ENCODE measurements at regions not wholly inside any gene's neighbourhood (a gene's known extent, or its start where the extent isn't known, plus 50 kb on each side); places are given as distances from the start of the nearest gene placed in this dataset.

DNA sequence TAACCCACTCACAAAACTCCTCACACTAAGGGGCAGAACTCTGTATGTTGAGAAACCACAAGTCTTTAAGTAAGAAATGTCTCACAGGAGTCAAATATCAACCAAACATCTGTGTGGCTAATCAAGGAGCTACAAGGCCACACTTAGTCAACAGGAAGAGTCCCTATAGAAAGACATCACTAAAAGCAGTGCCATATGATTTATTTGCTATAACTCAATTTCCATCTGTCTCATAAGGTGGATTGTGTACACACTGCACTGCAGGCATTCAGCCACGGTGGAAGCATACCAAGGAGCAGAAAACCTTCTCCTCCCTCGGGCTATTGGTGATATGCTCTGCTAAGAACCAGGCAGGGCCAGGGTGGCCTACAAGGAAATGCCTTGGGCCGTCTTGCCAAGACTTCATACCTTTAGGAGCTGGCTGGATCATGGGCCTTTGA, 197.6 kb upstream of the CFAP20DC start:
- H3K9me3 ChIP-seq (ENCODE audit: insufficient read depth, low read length), result no peaks in the 10 kb centered on the region
- no peak overlapping the region for H3K9ac ChIP-seq (ENCODE audit: insufficient read length, low read depth)

GRCh38 chr3:59246719-59247401, 197.0 kb upstream of the CFAP20DC start:
- no peak for DNase-seq (ENCODE audit: low read depth, low spot score)
- Histone ChIP-seq H3K4me3 (ENCODE audit: insufficient read length, low read depth) (no peak overlapping the region), H3K9ac (ENCODE audit: insufficient read length, low read depth) (no peak overlapping the region), H3K9me3 (ENCODE audit: insufficient read depth, low read length) (no peaks in the 10 kb centered on the region), H3K27me3 (ENCODE audit: insufficient read depth, insufficient read length) (no peaks in the 10 kb centered on the region), H3K36me3 (ENCODE audit: insufficient read depth, insufficient read length, low read length) (no peaks in the 10 kb centered on the region), H3K4me1 (ENCODE audit: insufficient read depth, insufficient read length) (no peaks in the 10 kb centered on the region)
- TF ChIP-seq ZNF274 (IDR thresholded peaks at IDR 0.05; ENCODE audit: low read depth, low read length) (no peak), YY1 (IDR thresholded peaks at IDR 0.05; ENCODE audit: insufficient read depth, insufficient read length) (no peak), SUZ12 (IDR thresholded peaks at IDR 0.05; ENCODE audit: extremely low read depth, insufficient read depth, insufficient read length) (no peak)

More for the DNA sequence above, 197.6 kb upstream of the CFAP20DC start:
- TF ChIP-seq SUZ12 (IDR thresholded peaks at IDR 0.05; ENCODE audit: extremely low read depth, insufficient read depth, insufficient read length) (no peak), YY1 (IDR thresholded peaks at IDR 0.05; ENCODE audit: insufficient read depth, insufficient read length) (no peak), ZNF274 (IDR thresholded peaks at IDR 0.05; ENCODE audit: low read depth, low read length) (no peak)
- no peaks in the 10 kb centered on the region for H3K4me1 ChIP-seq (ENCODE audit: insufficient read depth, insufficient read length)
- no peak overlapping the region for H3K4me3 ChIP-seq (ENCODE audit: insufficient read length, low read depth)
- H3K27me3 ChIP-seq (ENCODE audit: insufficient read depth, insufficient read length), result no peaks in the 10 kb centered on the region
- no peak for DNase-seq (ENCODE audit: low read depth, low spot score)
- H3K36me3 ChIP-seq (ENCODE audit: insufficient read depth, insufficient read length, low read length), result no peaks in the 10 kb centered on the region

DNA sequence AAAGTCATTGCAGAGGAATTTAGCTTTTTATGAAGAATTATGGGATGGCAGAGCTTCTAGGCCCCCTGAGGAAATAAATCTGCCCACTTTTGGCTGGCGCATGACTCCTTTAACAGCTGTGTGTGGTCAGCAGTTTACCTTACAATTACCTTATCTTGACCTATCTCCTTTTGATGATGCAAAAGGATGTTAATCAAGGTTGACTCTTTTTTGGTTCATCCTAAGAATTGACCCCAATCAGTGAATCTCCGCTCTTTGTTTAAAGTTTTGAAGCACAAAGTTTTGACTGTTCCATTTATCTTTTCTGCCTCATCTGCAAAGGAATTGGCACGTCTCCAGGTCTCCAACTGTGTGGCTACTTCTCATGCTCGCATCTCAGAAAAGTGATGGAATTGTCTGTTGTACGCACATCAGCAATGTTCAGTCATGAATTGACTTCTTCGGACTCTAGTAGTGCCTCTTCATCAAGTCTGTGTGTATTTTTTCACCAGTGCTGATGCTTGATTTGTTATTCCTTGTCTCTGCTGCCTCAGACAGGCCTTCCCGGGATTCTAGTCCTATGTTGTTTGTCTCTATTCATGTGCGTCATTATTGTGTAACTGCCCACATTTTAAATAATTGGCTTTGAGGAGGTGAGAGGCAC, 196.2 kb upstream of the CFAP20DC start:
- Histone ChIP-seq H3K27me3 (ENCODE audit: insufficient read depth, insufficient read length) (no peaks in the 10 kb centered on the region), H3K4me3 (ENCODE audit: insufficient read length, low read depth) (no peak overlapping the region), H3K9ac (ENCODE audit: insufficient read length, low read depth) (no peak overlapping the region), H3K36me3 (ENCODE audit: insufficient read depth, insufficient read length, low read length) (no peaks in the 10 kb centered on the region), H3K9me3 (ENCODE audit: insufficient read depth, low read length) (no peaks in the 10 kb centered on the region), H3K4me1 (ENCODE audit: insufficient read depth, insufficient read length) (no peaks in the 10 kb centered on the region)
- no peak for DNase-seq (ENCODE audit: low read depth, low spot score)
- no peak for TF ChIP-seq ZNF274 (IDR thresholded peaks at IDR 0.05; ENCODE audit: low read depth, low read length)

- TF ChIP-seq SUZ12 (IDR thresholded peaks at IDR 0.05; ENCODE audit: extremely low read depth, insufficient read depth, insufficient read length) (no peak), YY1 (IDR thresholded peaks at IDR 0.05; ENCODE audit: insufficient read depth, insufficient read length) (no peak), ZNF274 (IDR thresholded peaks at IDR 0.05; ENCODE audit: low read depth, low read length) (no peak)
- Histone ChIP-seq H3K4me1 (ENCODE audit: insufficient read depth, insufficient read length) (no peaks in the 10 kb centered on the region), H3K4me3 (ENCODE audit: insufficient read length, low read depth) (no peak overlapping the region), H3K27me3 (ENCODE audit: insufficient read depth, insufficient read length) (no peaks in the 10 kb centered on the region), H3K9me3 (ENCODE audit: insufficient read depth, low read length) (no peaks in the 10 kb centered on the region), H3K9ac (ENCODE audit: insufficient read length, low read depth) (no peak overlapping the region), H3K36me3 (ENCODE audit: insufficient read depth, insufficient read length, low read length) (no peaks in the 10 kb centered on the region)
- no peak for DNase-seq (ENCODE audit: low read depth, low spot score)
These were observed 195.6 kb upstream of the CFAP20DC start for GRCh38 chr3:59245300-59245858.

GRCh38 chr3:59244343-59244742, 194.5 kb upstream of the CFAP20DC start:
- Histone ChIP-seq H3K9me3 (ENCODE audit: insufficient read depth, low read length) (no peaks in the 10 kb centered on the region), H3K4me3 (ENCODE audit: insufficient read length, low read depth) (no peak overlapping the region), H3K27me3 (ENCODE audit: insufficient read depth, insufficient read length) (no peaks in the 10 kb centered on the region), H3K4me1 (ENCODE audit: insufficient read depth, insufficient read length) (no peaks in the 10 kb centered on the region), H3K9ac (ENCODE audit: insufficient read length, low read depth) (no peak overlapping the region), H3K36me3 (ENCODE audit: insufficient read depth, insufficient read length, low read length) (no peaks in the 10 kb centered on the region)
- DNase-seq (ENCODE audit: low read depth, low spot score), result no peak
- no peak for TF ChIP-seq YY1 (IDR thresholded peaks at IDR 0.05; ENCODE audit: insufficient read depth, insufficient read length)
- TF ChIP-seq SUZ12 (IDR thresholded peaks at IDR 0.05; ENCODE audit: extremely low read depth, insufficient read depth, insufficient read length), result no peak
- TF ChIP-seq ZNF274 (IDR thresholded peaks at IDR 0.05; ENCODE audit: low read depth, low read length), result no peak

- H3K9ac ChIP-seq (ENCODE audit: insufficient read length, low read depth), result no peak overlapping the region
- no peaks in the 10 kb centered on the region; the same call in 1 of the 2 replicates for H3K9me3 ChIP-seq (ENCODE audit: insufficient read depth, low read length)
- no peaks in the 10 kb centered on the region for H3K4me1 ChIP-seq (ENCODE audit: insufficient read depth, insufficient read length)
- no peak for DNase-seq (ENCODE audit: low read depth, low spot score)
- no peak overlapping the region for H3K4me3 ChIP-seq (ENCODE audit: insufficient read length, low read depth)
- H3K27me3 ChIP-seq (ENCODE audit: insufficient read depth, insufficient read length), result no peaks in the 10 kb centered on the region
- no peaks in the 10 kb centered on the region for H3K36me3 ChIP-seq (ENCODE audit: insufficient read depth, insufficient read length, low read length)
- no peak for TF ChIP-seq ZNF274 (IDR thresholded peaks at IDR 0.05; ENCODE audit: low read depth, low read length)
- no peak for TF ChIP-seq YY1 (IDR thresholded peaks at IDR 0.05; ENCODE audit: insufficient read depth, insufficient read length)
- no peak for TF ChIP-seq SUZ12 (IDR thresholded peaks at IDR 0.05; ENCODE audit: extremely low read depth, insufficient read depth, insufficient read length)
These were observed 193.7 kb upstream of the CFAP20DC start for GRCh38 chr3:59243476-59243875.

DNA sequence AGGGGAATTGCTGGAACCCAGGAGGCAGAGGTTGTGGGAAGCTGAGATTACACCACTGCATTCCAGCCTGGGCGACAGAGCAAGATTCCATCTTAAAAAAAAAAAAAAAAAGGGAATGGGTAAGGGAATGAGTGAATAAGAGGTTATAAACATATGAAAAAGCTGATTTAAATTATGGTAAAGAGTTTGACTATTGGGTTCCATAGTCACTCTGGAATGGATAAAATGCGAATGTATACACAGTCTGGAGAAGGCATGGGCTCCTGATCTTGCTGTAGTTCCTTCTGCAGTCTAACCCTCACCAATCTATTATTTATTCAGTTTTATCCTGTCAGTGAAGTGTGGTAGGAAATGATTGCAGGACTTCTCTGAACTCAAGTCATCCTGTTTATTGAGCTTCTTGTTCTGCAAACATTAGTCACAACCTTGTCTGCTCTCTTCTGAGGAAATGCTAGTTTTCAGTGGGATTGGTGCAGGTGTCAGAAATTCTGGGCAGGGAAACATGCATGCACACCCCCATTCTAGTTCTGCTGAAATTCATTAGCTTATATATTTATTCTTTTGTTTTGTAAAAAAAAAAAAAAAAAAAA, 190.9 kb upstream of the CFAP20DC start:
- Histone ChIP-seq H3K27me3 (ENCODE audit: insufficient read depth, insufficient read length) (no peaks in the 10 kb centered on the region), H3K9me3 (ENCODE audit: insufficient read depth, low read length) (no peaks in the 10 kb centered on the region; the same call in 1 of the 2 replicates), H3K4me1 (ENCODE audit: insufficient read depth, insufficient read length) (no peaks in the 10 kb centered on the region), H3K9ac (ENCODE audit: insufficient read length, low read depth) (no peak overlapping the region), H3K4me3 (ENCODE audit: insufficient read length, low read depth) (no peak overlapping the region), H3K36me3 (ENCODE audit: insufficient read depth, insufficient read length, low read length) (no peaks in the 10 kb centered on the region)
- no peak for TF ChIP-seq SUZ12 (IDR thresholded peaks at IDR 0.05; ENCODE audit: extremely low read depth, insufficient read depth, insufficient read length)
- no peak for TF ChIP-seq ZNF274 (IDR thresholded peaks at IDR 0.05; ENCODE audit: low read depth, low read length)
- TF ChIP-seq YY1 (IDR thresholded peaks at IDR 0.05; ENCODE audit: insufficient read depth, insufficient read length), result no peak
- DNase-seq (ENCODE audit: low read depth, low spot score), result no peak
